BE2C (cell line): ENCODE measurements at regions not wholly inside any gene's neighbourhood (a gene's known extent, or its start where the extent isn't known, plus 50 kb on each side); places are given as distances from the start of the nearest gene placed in this dataset.

Experiments used
- DNase-seq: peaks from one replicate; pipeline ENCODE4 v3.0.0-alpha.2; 2020
- H3K27me3 ChIP-seq: fragments of 250-450 bp; sonication (Bioruptor Pico); 2 replicates; pipeline ENCODE4 v1.5.1; 2020; ENCODE audit warnings: mild to moderate bottlenecking
- H3K36me3 ChIP-seq: fragments of 250-450 bp; sonication (Bioruptor Pico); 2 replicates; pipeline ENCODE4 v1.5.1; 2020; ENCODE audit warnings: mild to moderate bottlenecking
- H3K4me1 ChIP-seq: fragments of 250-450 bp; sonication (Bioruptor Pico); 2 replicates; pipeline ENCODE4 v1.5.1; 2020
- H3K4me3 ChIP-seq: 2 replicates; pipeline ENCODE4 v1.5.1; 2011; ENCODE audit warnings: low read depth, low read length
- H3K9me3 ChIP-seq: fragments of 250-450 bp; sonication (Bioruptor Pico); 2 replicates; pipeline ENCODE4 v1.5.1; 2020
- CTCF ChIP-seq: IDR thresholded peaks from 2 replicates; pipeline ENCODE4 v1.5.1; 2012; ENCODE audit warnings: mild to moderate bottlenecking, low read depth, low read length

DNA sequence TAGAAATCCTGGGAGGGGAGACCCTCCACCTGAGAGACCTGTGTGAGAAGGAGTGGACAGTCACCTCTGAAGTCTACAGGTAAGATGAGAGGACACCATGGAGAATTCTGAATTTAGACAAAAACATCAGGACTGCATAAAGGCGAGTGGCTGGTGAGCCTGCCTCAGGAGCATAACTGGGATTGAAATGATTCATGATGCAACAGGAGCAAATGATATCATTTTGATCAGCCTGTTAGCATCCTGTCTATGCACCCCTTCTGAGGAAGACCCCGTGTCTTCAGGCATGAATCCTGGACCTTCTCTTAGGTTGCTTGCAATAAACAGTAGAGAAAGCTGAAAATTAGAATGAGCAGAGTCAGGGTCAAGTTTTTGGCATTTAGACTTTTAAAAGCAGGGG lies 245.8 kb downstream of the ETAA1 start:
- Histone ChIP-seq H3K4me1 (no peaks in the 10 kb centered on the region), H3K4me3 (no peak overlapping the region), H3K36me3 (no peaks in the 10 kb centered on the region), H3K9me3 (no peaks in the 10 kb centered on the region), H3K27me3 (no peaks in the 10 kb centered on the region)
- no peak for TF ChIP-seq CTCF
- DNase-seq: no peak

GRCh38 chr2:67645280-67646138 lies 248.4 kb downstream of the ETAA1 start:
- DNase-seq: no peak
- Histone ChIP-seq H3K9me3 (no peaks in the 10 kb centered on the region), H3K4me1 (peaks cover 3% of the 10 kb centered on the region; the same call in 1 of the 2 replicates), H3K27me3 (no peaks in the 10 kb centered on the region), H3K4me3 (no peak overlapping the region), H3K36me3 (no peaks in the 10 kb centered on the region)
- no peak for TF ChIP-seq CTCF

DNA sequence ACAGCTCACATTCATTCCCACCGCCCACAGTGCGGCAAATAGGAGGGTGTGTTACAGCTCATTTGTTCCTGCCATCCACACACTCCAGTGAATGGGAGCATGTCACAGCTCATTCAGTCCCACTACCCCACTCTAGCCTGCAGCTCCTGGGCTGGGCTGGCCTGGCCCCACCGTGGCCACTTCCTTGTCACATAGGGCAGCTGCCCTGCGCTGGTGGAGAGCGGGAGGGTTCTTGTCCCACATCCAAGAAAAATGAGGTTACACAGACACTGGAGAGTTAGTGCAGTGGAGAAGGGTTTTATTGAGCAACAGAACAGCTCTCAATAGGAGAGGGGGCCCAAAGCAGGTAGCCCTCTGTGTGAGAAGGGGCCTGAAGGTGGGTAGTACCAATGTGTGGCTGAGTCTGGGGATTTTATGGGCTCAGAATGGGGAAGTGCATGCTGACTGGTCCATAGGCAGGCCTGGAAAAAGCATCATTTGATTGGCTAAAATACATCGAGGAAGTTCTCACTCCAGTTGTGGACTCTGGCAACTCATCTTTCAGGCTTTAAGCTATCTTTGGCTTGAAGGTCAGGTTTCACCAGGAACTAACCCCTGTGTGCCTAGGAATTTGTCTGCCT lies 249.7 kb downstream of the ETAA1 start:
- Histone ChIP-seq H3K36me3 (no peaks in the 10 kb centered on the region), H3K27me3 (no peaks in the 10 kb centered on the region), H3K4me1 (peaks cover 3% of the 10 kb centered on the region; the same call in 1 of the 2 replicates), H3K9me3 (no peaks in the 10 kb centered on the region), H3K4me3 (no peak overlapping the region)
- no peak for DNase-seq
- TF ChIP-seq CTCF: no peak

DNA sequence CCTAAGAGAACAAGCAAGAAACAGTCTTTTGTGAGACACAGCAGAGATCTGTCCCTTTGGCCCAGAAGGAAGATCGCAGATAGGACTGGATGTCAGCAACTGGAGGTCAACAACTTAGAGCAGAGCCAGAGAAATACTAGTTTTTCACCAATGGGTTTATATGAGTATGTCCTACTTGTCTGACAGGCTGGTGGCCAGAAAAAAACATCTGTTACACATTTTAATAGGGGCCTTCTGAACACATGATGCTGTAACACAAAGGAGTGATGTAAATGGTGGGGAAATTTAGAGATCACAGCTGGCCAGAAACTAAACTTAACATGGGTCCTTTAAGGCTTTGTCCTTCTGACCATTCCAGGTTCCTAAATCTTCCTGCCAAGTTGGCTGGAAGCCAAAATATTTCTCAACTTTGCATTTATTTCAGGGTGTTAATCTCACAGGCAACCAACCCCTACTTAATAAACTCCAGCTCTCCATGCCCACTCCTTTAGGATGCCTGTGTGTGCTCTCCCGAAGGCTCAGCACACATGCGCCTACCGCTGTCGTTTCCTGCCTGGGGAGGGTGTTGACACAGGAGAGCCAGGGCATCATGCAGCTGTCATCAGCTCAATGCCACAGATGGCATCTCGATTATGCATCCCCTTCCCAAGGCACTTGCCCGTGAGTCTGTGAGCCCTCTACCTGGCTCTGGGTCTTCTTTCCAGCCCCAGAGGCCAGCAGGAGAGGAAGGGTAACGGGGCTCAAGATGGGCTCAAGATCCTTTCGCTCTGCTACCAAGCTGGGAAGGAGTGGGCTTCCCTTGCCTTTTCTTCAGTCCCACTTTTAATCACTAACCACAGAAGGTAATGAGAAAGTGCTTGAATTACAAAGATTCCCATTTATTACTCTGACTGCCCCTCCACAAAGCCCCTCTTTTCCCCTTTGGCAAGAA lies 252.5 kb downstream of the ETAA1 start:
- Histone ChIP-seq H3K9me3 (no peaks in the 10 kb centered on the region), H3K36me3 (no peaks in the 10 kb centered on the region), H3K27me3 (no peaks in the 10 kb centered on the region), H3K4me1 (peaks cover 3% of the 10 kb centered on the region; the same call in 1 of the 2 replicates), H3K4me3 (no peak overlapping the region)
- DNase-seq: peak; percentile 8
- no peak for TF ChIP-seq CTCF

DNA sequence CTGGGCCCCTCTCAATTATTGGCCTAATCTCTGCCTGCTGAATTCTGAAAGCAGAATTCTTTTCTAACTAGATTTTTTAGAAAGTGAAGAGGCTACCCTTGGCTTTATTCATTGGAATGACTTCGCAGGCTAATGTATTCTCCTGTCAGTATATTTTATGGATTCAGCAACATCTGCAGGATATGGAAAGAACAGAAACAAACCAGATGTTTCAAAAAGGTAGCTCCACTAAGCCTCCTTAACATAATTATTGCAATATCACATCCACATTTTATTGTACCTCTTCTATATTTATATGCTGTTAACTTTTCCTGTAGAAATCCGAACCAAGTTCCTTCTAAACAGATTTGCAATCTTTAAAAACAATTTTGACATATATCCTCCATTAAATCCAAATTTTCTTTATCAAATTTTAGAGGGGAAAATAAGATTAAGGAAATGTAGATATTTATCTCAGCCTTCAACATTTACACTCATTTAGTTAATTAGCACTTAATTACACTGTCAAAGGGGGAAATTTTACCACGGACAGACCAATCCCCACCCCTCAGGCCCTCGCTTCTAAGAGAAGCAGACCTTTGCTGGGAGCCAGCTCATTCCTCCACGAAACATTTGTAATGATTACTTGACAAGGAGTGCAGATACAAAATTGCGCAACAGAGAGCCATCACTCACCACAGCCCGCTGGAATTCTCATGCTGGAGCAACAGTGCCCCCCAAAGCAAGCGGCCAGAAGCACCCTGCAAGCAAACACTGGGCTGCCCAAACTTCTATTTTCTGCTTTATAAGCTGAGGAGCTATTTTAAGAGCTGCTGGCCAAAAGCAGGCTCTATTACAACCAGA lies 253.4 kb downstream of the ETAA1 start:
- Histone ChIP-seq H3K4me3 (no peak overlapping the region), H3K27me3 (no peaks in the 10 kb centered on the region), H3K4me1 (peaks cover 3% of the 10 kb centered on the region; the same call in 1 of the 2 replicates), H3K36me3 (no peaks in the 10 kb centered on the region), H3K9me3 (no peaks in the 10 kb centered on the region)
- DNase-seq: peak; percentile 70
- peak; percentile 69 for TF ChIP-seq CTCF
